NT2/D1 (cell line): ENCODE measurements at regions not wholly inside any gene's neighbourhood (a gene's known extent, or its start where the extent isn't known, plus 50 kb on each side); places are given as distances from the start of the nearest gene placed in this dataset.

ENCODE experiments used
- SUZ12 ChIP-seq: IDR thresholded peaks from 2 replicates; pipeline ENCODE4 v1.6.1; 2011; ENCODE audit not compliant: insufficient read length, insufficient read depth; ENCODE audit errors: extremely low read depth
- YY1 ChIP-seq: IDR thresholded peaks from 2 replicates; pipeline ENCODE4 v1.6.1; 2011; ENCODE audit not compliant: insufficient read length, insufficient read depth
- ZNF274 ChIP-seq: IDR thresholded peaks from 2 replicates; pipeline ENCODE4 v1.6.1; 2011; ENCODE audit warnings: mild to moderate bottlenecking, low read depth, low read length

DNA sequence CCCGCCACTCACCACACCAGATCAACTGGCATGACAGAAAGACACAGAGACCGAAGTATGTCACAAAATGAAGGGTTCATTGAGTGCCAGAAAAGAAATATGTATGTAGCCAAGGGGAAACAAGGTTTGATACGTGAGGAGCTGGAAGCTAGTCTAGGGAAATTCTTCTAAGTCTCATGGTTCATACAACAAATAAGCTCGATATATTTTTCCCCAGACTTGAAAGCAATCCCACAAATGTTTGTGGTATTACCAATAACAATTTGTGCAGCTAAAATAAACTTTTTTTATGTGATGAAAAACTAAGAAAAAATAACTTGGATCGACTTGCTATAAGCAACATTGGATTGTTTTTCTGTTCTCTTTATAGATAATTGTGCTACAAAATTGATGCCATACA is 777.0 kb downstream of the TSN start:
- TF ChIP-seq SUZ12 (no peak), YY1 (no peak), ZNF274 (no peak)
